ENCODE measurements at regions not wholly inside any gene's neighbourhood (a gene's known extent, or its start where the extent isn't known, plus 50 kb on each side); places are given as distances from the start of the nearest gene placed in this dataset.
"Not testable (repeated sequence)": the region's sequence is repeated elsewhere in the genome, so short reads cannot be mapped to it uniquely, and the experiment has no call there.

DNA sequence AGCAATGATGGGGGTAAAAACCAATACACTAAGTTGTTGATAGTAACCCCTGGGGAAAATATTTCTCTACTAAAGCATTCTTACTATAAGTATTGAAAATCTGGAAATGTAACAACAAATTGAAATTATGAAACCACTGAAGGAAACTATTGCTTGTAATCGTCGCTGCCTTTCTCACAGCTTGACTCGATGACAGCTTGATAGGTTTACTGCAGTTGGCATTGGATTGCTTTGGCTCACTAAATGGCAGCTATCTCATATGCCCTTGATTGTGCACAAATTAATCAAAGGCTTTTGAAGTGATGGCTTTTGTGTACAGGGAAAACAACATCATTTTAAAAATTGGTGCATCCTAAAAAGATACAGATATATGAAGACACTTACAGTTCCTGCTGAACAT, 419.6 kb upstream of the TENM3 start:
- no peak for DNase-seq

GRCh38 chr4:181825564-181825963, 417.6 kb upstream of the TENM3 start:
- no peak for DNase-seq

GRCh38 chr4:181827246-181827645, 416.0 kb upstream of the TENM3 start:
- no peak for DNase-seq

DNA sequence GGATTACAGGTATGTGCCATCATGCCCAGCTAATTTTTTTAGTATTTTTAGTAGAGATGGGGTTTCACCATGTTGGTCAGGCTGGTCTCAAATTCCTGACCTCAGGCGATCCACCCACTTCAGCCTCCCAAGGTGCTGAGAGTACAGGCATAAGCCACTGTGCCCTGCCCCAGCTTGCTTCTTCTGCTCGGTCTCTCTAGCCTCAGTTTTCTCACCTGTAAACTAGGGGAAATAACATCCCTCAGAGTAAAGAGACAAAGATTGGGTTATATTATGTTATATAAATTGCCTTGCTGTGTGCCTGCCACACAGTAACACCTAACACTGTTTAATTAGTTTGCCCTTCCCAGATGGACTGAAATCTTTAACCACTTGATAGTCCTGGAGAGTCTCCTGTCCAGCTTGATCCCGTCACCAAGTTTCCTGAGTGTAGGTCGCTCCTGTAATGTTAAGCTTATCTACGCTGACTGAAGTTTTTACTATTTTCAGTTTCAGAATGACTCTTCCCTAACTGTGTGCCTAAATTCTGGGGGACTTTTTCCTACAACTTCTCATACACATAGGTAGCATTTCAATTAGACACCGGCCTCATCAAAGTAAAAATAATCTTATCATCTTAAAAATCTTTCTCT, 412.7 kb upstream of the TENM3 start:
- no peak for DNase-seq

DNA sequence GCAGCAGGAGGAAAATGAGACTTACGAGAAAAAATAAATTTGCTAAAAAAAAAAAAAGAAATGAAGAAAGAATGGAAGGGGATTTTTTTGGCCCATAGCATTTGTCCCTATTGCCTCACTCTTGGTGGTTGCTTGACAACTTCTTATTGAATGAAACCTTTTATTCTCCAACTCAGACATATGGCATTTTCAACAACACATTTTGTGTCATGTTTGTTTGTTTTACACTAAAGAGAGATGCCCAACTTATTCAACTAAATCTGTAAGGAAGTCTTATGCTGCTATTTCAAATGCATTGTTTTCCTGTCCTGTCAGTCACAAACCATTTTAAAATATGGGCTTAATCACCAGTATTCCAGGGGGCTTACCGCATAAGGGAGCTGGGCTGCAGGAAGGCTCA, 409.1 kb upstream of the TENM3 start:
- no peak for DNase-seq

- DNase-seq, result no peak
Measured at GRCh38 chr4:181835348-181835747, 407.9 kb upstream of the TENM3 start.

DNA sequence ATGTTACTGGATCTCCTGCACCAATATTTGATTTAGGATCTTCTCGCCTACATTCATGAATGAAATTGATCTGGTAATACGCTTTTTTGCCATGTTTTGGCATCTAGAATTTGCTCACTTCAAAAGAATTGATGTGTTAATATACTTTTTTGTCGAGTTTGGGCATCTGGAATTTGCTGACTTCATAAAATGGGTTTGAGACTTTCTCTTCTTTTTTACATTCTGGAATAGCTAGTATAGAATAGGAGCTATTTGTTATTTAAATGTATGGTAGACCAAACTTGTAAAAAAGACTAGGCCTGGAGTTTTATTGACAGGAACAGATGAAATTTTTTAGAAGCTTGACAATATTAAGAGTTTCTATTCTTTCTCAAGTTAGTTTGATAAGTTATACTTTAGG, 404.9 kb upstream of the TENM3 start:
- no peak for DNase-seq

DNA sequence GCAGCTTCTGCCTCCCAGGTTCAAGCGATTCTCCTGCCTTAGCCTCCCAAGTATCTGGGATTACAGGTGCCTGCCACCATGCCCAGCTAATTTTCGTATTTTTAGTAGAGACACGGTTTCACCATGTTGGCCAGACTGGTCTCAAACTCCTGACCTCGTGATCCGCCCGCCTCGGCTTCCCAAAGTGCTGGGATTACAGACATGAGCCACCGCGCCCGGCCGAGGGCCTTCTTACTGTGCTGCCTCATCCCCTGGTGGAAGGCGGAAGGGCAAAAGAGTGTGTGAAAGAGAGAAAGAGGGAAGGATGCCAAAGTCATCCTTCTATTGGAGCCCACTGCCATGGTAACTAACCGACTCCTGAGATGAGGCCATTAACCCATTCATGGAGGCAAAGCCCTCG, 399.4 kb upstream of the TENM3 start:
- not testable (repeated sequence) for DNase-seq

DNA sequence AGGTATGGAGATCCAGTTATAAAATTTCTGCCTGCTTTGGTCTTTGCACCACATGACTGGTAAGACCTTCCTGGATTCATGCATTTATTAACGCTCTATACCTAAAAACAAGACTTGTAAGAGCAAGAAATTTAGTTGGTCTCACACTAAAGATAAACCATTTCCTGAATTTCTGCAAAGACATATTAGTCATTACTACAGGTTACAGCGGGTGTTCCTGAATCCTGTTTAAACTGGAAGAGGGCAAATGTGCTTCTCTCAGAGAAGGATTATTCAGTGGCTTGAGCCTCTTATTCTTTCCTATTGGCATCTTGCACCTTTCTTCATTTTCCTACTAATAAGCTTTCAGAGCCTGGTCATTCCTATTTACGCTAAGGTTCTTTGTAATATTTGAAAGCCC, 397.6 kb upstream of the TENM3 start:
- no peak for DNase-seq

GRCh38 chr4:181846934-181847333, 396.3 kb upstream of the TENM3 start:
- DNase-seq, result no peak

DNA sequence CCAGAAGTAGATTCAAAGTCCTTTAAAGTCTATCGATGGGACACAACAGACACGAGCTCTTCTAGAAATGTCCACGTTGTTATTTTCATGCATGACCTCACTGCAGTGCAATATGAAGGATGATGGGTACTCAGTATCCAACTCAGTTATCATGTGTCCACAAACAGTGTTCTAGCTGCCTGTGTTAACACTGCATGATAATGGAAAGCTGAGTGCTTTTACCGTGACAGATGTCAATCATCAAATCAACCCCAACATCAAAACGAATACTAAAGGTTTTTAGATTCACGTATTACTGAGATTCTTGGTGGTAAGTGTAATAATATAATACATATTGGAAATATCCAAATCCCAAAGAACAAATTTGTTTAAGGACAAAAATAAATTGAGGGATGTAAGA, 394.8 kb upstream of the TENM3 start:
- no peak for DNase-seq

DNA sequence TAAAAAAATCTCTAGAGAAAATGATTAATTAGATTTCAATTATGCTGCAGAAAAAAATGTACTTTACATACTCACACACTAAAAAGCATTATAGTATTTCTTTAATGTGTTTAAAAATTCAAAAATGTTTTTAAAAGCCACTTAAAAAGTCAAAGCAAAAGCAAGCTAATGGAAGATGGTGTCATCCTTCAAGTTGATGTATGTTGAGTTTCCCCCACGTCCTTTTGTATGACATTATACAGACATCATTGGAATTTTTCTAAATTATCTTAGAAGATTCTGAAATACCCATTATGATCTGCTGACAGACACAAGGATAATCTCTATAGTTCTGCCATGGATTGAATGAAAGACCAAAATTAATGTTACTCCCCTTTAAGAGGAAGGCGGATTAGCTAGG, 393.7 kb upstream of the TENM3 start:
- DNase-seq, result no peak

DNA sequence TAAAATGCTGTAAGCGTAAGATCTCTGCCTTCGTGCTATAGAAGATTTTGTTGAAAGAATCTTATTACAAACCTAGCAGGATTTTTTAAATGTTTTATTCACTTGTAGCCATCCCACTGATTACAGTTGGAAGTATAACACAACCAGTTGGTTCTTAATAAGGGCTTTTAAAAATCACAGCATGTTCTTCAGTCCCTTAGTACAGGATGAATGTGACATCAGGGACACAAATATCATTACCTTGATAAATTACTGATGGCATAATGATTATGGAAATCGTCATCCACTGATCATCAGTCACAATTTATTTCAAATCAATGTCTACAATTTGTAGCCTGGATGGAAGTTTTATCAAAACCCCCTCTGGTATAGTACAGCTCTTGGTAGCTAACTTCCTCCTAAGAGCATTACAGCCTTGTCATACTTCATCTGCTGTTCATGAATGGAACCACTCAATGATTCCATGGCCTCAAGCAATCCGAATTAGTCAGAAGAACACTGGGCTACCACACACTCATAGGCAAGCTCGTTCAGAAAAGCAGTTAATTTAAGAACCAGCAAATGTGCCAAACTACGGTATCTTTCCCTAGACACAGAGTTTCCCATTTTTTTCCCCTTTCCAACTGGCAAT, 389.2 kb upstream of the TENM3 start:
- no peak for DNase-seq

GRCh38 chr4:181855307-181855706, 387.9 kb upstream of the TENM3 start:
- no peak for DNase-seq

DNA sequence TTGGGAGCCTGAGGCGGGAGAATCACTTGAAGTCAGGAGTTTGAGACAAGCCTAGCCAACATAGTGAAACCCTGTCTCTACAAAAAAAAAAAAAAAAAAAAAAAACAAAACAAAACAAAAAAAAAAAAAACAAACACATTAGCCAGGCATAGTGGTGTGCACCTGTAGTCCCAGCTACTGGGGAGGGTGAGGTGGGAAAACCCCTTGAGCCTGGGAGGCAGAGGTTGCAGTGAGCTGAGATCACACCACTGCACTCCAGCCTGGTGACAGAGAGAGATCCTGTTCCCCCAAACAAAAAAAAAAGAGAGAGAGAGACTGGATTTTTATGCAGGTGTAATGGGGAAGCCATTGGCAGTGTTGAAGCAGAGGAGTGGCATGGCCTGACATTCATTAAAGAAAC, 385.7 kb upstream of the TENM3 start:
- DNase-seq, result not testable (repeated sequence)

GRCh38 chr4:181858741-181859140, 384.5 kb upstream of the TENM3 start:
- DNase-seq, result no peak

DNA sequence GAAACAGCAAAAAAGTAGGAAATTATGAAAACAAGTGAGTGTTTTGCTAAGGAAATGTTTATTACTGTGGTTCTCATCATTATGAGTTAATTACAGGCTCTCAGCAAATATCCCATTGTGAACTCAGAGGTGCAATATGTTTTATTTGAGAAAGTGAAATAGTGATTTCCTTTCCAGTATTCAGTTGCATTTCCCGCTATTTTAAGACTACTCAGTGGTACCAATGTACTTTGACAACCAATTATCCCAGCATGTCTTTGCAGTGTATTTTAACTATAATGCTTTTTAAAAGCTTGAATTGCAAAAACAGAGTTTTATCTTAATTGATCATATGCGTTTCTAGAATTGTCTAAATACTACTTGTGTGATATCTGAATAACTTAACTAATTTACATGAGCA, 383.8 kb upstream of the TENM3 start:
- no peak for DNase-seq

GRCh38 chr4:181860157-181860556, 383.0 kb upstream of the TENM3 start:
- no peak for DNase-seq

- no peak for DNase-seq
Measured at GRCh38 chr4:181860668-181861067, 382.5 kb upstream of the TENM3 start.

DNA sequence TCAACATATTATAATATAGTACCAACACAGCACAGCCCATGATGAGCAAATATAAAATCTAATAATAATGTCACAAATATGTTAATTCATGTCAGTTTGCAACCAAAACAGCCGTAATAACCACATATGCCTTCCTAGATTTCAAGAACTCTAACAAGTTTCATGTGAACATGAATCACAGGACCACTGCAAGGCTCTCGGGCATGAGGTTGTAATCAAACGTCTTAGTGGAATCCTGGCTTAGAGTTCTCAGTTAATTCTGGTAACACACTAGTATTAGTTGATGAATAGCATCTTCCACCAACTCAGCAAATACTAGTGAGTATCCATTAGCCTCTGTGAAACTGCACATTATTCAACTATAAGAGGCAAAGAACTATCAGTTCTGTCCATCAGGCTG, 379.3 kb upstream of the TENM3 start:
- DNase-seq, result no peak

- no peak for DNase-seq
Measured at GRCh38 chr4:181870326-181870725, 372.9 kb upstream of the TENM3 start.

GRCh38 chr4:181874602-181875001, 368.6 kb upstream of the TENM3 start:
- no peak for DNase-seq

GRCh38 chr4:181877329-181877848, 365.8 kb upstream of the TENM3 start:
- DNase-seq, result no peak

DNA sequence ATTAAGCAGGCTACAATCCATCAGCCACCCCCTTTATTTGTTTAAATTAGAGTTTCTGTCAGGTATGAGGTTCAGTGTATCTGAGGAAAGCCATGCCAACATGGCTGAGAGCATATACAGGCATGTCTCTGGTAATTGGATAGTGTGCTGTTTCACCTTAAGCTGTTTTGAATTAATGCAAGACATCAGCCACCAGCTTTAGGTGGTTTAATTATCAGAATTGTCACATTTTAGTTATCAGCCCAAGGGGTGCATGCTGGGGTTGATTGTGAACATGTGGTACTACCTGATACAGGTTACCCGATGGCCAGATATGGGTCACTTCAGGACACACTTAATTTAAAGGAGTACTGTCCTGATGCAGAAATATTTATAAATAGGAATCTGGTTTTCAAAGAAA, 353.2 kb upstream of the TENM3 start:
- no peak for DNase-seq

GRCh38 chr4:181890911-181891310, 352.3 kb upstream of the TENM3 start:
- no peak for DNase-seq
